ENCODE measurements at regions not wholly inside any gene's neighbourhood (a gene's known extent, or its start where the extent isn't known, plus 50 kb on each side); places are given as distances from the start of the nearest gene placed in this dataset.

DNA sequence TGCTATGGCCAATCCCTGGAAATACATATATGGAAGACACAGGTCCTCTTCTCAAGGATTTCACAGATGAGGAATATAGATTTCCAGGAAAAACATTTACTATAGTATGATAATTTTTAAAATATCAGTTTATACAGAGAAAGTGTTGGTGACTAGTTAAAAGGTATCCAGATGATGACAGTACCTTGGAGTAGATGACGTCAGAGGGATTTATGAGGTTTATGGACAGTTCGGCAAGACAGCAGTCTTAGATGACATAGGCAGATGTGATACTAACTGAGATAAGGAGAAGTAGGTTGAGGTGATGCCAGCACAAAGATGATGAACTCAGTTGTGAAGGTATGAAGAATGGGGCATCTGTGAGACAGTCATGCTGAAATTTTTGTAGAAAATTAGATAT lies 750.3 kb downstream of the PRELID2 start:
- Histone ChIP-seq H3K4me1 (no peaks in the 10 kb centered on the region), H3K36me3 (no peaks in the 10 kb centered on the region), H3K27me3 (no peaks in the 10 kb centered on the region), H3K4me3 (no peak overlapping the region), H3K27ac (no peak overlapping the region), H3K9me3 (no peaks in the 10 kb centered on the region)
- DNase-seq (ENCODE audit: low spot score in 2 of 2) = no peak
- TF ChIP-seq, protein P1, sequence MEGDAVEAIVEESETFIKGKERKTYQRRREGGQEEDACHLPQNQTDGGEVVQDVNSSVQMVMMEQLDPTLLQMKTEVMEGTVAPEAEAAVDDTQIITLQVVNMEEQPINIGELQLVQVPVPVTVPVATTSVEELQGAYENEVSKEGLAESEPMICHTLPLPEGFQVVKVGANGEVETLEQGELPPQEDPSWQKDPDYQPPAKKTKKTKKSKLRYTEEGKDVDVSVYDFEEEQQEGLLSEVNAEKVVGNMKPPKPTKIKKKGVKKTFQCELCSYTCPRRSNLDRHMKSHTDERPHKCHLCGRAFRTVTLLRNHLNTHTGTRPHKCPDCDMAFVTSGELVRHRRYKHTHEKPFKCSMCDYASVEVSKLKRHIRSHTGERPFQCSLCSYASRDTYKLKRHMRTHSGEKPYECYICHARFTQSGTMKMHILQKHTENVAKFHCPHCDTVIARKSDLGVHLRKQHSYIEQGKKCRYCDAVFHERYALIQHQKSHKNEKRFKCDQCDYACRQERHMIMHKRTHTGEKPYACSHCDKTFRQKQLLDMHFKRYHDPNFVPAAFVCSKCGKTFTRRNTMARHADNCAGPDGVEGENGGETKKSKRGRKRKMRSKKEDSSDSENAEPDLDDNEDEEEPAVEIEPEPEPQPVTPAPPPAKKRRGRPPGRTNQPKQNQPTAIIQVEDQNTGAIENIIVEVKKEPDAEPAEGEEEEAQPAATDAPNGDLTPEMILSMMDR (IDR thresholded peaks at IDR 0.05) = no peak
- intact Hi-C loops (cut with DNase I) = no loop called here

DNA sequence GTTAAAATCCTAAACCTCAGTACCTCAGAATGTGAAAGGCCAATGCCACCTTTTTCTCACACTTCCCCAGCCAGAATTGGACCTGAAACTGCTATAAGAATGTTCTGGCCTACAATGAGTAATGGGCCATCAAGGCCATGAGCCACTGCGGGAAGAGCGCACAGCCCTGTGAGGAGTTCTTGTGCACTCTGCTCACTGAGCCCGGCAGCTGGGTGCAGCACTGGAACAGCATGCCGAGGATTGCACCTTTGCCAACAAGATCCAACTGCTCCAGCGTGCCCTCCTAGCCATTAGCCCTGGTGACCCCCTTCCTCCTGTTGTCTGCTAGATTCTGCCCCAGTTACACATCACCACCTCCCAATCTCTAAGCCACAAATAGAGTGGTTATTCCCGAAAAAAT lies 758.1 kb downstream of the PRELID2 start:
- no peaks in the 10 kb centered on the region for H3K27me3 ChIP-seq
- no peak for DNase-seq (ENCODE audit: low spot score in 2 of 2)
- TF ChIP-seq, protein P1 (IDR thresholded peaks at IDR 0.05) = no peak
- H3K36me3 ChIP-seq = no peaks in the 10 kb centered on the region
- no peaks in the 10 kb centered on the region for H3K9me3 ChIP-seq
- H3K4me1 ChIP-seq = no peaks in the 10 kb centered on the region
- intact Hi-C loops (cut with DNase I) = no loop called here
- no peak overlapping the region for H3K4me3 ChIP-seq
- no peak overlapping the region for H3K27ac ChIP-seq

DNA sequence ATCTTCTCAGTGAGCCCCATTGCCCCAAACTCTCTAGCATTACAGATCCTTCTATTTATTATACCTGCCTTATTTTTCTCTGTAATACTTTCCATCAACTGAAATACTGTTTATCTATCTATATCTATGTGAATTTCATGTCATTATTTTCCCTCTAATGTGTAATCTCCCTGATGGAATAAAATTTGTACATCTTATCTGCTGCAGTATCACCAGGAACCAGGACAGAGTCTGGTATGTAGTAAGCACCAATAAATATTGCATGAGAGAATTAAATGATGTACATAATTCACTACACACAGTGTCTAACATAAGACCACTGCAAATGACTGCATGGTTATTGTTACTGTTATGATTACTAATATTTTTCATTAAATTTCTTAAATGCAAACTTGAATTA lies 759.1 kb downstream of the PRELID2 start:
- intact Hi-C loops (cut with DNase I) = no loop called here
- no peak overlapping the region for H3K27ac ChIP-seq
- DNase-seq (ENCODE audit: low spot score in 2 of 2) = no peak
- H3K36me3 ChIP-seq = no peaks in the 10 kb centered on the region
- no peaks in the 10 kb centered on the region for H3K4me1 ChIP-seq
- no peaks in the 10 kb centered on the region for H3K9me3 ChIP-seq
- no peak overlapping the region for H3K4me3 ChIP-seq
- no peaks in the 10 kb centered on the region for H3K27me3 ChIP-seq
- TF ChIP-seq, protein P1 (IDR thresholded peaks at IDR 0.05) = no peak

DNA sequence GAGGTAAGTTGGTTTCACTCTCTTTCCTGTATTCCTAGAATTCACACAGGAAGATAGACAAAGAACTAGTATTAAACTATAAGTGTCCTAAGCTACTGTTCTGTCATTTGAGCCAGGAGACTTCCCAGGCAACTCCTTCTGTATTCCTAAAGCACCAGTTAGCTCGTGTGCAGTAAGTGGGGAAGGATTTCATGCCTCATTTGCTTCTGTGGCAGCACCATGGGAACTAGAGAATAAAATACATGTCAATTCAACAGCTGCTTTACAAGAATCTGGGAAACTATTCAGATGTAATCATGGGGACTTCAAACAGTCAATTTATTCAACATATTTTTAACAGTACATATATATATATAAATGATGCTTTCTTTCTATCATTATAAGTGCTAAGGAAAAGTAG lies 762.3 kb downstream of the PRELID2 start:
- no peaks in the 10 kb centered on the region for H3K36me3 ChIP-seq
- no peak for DNase-seq (ENCODE audit: low spot score in 2 of 2)
- TF ChIP-seq, protein P1 (IDR thresholded peaks at IDR 0.05) = no peak
- intact Hi-C loops (cut with DNase I) = no loop called here
- no peak overlapping the region for H3K4me3 ChIP-seq
- no peaks in the 10 kb centered on the region for H3K9me3 ChIP-seq
- no peaks in the 10 kb centered on the region for H3K27me3 ChIP-seq
- no peaks in the 10 kb centered on the region for H3K4me1 ChIP-seq
- no peak overlapping the region for H3K27ac ChIP-seq

DNA sequence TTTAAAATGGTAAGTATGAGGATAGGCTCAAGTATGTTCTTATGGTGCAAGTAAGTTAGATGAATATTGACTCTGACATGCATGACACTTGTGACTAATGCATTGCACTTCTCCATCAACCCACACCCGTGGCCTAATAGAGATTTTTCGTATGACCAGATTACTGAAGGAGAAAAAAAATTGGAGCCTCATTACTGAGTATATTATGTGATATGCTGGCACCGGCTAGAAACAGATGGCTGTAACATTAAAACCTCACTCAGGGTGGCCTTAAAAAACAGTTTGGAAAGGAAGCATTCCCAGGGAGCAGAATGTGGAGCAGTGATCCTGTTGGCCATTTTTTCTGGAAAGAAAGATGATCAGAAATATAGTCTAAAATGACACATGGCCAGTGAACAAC lies 766.4 kb downstream of the PRELID2 start:
- no peaks in the 10 kb centered on the region for H3K36me3 ChIP-seq
- no peak overlapping the region for H3K4me3 ChIP-seq
- H3K4me1 ChIP-seq = no peaks in the 10 kb centered on the region
- no peak overlapping the region for H3K27ac ChIP-seq
- H3K9me3 ChIP-seq = no peaks in the 10 kb centered on the region
- DNase-seq (ENCODE audit: low spot score in 2 of 2) = no peak
- no peaks in the 10 kb centered on the region for H3K27me3 ChIP-seq
- intact Hi-C loops (cut with DNase I) = no loop called here
- TF ChIP-seq, protein P1 (IDR thresholded peaks at IDR 0.05) = no peak

Data from ascending aorta (tissue), 2 donors.